Neuronal stem cell (in vitro differentiated cells): ENCODE measurements at regions not wholly inside any gene's neighbourhood (a gene's known extent, or its start where the extent isn't known, plus 50 kb on each side); places are given as distances from the start of the nearest gene placed in this dataset.

Experiments
- DNase-seq: peaks from one replicate; pipeline ENCODE4 v3.0.0-alpha.2; 2013; ENCODE audit warnings: low spot score
- H2AFZ ChIP-seq: one replicate; pipeline ENCODE4 v1.6.1; 2013; ENCODE audit warnings: mild to moderate bottlenecking, low read length, inconsistent platforms
- H2AK5ac ChIP-seq: 2 replicates; pipeline ENCODE4 v1.6.1; 2013; ENCODE audit warnings: low read depth, mild to moderate bottlenecking, inconsistent platforms, low read length, moderate library complexity, mixed read lengths
- H2BK120ac ChIP-seq: 2 replicates; pipeline ENCODE4 v1.6.1; 2013; ENCODE audit warnings: low read depth, mild to moderate bottlenecking, inconsistent platforms, low read length, moderate library complexity, mixed read lengths
- H2BK12ac ChIP-seq: one replicate; pipeline ENCODE4 v1.6.1; 2013; ENCODE audit warnings: low read length, inconsistent platforms
- H2BK15ac ChIP-seq: 2 replicates; pipeline ENCODE4 v1.6.1; 2013; ENCODE audit warnings: mild to moderate bottlenecking, low read length, inconsistent platforms, mixed read lengths
- H2BK5ac ChIP-seq: one replicate; pipeline ENCODE4 v1.6.1; 2013; ENCODE audit warnings: inconsistent platforms, mild to moderate bottlenecking, low read length, moderate library complexity
- H3K14ac ChIP-seq: one replicate; pipeline ENCODE4 v1.6.1; 2013; ENCODE audit warnings: low read length, inconsistent platforms
- H3K18ac ChIP-seq: 2 replicates; pipeline ENCODE4 v1.6.1; 2013; ENCODE audit warnings: low read length, inconsistent platforms
- H3K23ac ChIP-seq: 2 replicates; pipeline ENCODE4 v1.6.1; 2013; ENCODE audit warnings: low read depth, mild to moderate bottlenecking, mixed read lengths, low read length, inconsistent platforms; ENCODE audit not compliant: poor library complexity
- H3K27ac ChIP-seq: replicated peaks from 3 replicates; pipeline ENCODE4 v1.5.1; 2013; ENCODE audit warnings: low read length, inconsistent platforms
- H3K27me3 ChIP-seq, 3 experiments: 2 replicates each; pipeline ENCODE4 v1.6.1; 2013; ENCODE audit warnings: low read length in 3 of 3, mild to moderate bottlenecking in 2 of 3, inconsistent platforms in 1 of 3, low read depth in 1 of 3, mixed read lengths in 1 of 3, moderate library complexity in 1 of 3; ENCODE audit not compliant: control insufficient read depth in 3 of 3, insufficient read depth in 3 of 3
- H3K36me3 ChIP-seq, 2 donors: replicated peaks in 1 of 2; 2 replicates each; pipeline ENCODE4 v1.6.1; 2013; ENCODE audit warnings: low read length in 2 of 2; ENCODE audit not compliant: control insufficient read depth in 2 of 2, insufficient read depth in 2 of 2
- H3K4ac ChIP-seq: 2 replicates; pipeline ENCODE4 v1.6.1; 2013; ENCODE audit warnings: inconsistent platforms, mild to moderate bottlenecking, low read length, moderate library complexity
- H3K4me1 ChIP-seq, 2 donors: 1 replicate in 1 of 2; 2 replicates in 1 of 2; pipeline ENCODE4 v1.6.1; 2013; ENCODE audit warnings: low read length in 2 of 2, low read depth in 1 of 2; ENCODE audit not compliant: control insufficient read depth in 2 of 2, insufficient read depth in 1 of 2
- H3K4me2 ChIP-seq: one replicate; pipeline ENCODE4 v1.6.1; 2013; ENCODE audit warnings: mild to moderate bottlenecking, low read length, inconsistent platforms; ENCODE audit not compliant: insufficient read depth, poor library complexity, severe bottlenecking
- H3K4me3 ChIP-seq, 2 donors: 2 replicates each; pipeline ENCODE4 v1.5.1; 2013; ENCODE audit warnings: low read length in 2 of 2, mild to moderate bottlenecking in 2 of 2, inconsistent platforms in 1 of 2, moderate library complexity in 1 of 2
- H3K79me1 ChIP-seq: one replicate; pipeline ENCODE4 v1.6.1; 2013; ENCODE audit warnings: low read depth, mild to moderate bottlenecking, inconsistent platforms, low read length, moderate library complexity
- H3K9ac ChIP-seq: one replicate; pipeline ENCODE4 v1.6.1; 2013; ENCODE audit warnings: mild to moderate bottlenecking, low read depth, low read length, inconsistent platforms; ENCODE audit not compliant: poor library complexity
- H3K9me3 ChIP-seq, 2 donors: replicated peaks in 1 of 2; 2 replicates each; pipeline versions ENCODE3 to v1.6.1; 2013; ENCODE audit warnings: low read length in 2 of 2, mild to moderate bottlenecking in 2 of 2, inconsistent platforms in 1 of 2, low read depth in 1 of 2, mixed read lengths in 1 of 2, moderate library complexity in 1 of 2; ENCODE audit not compliant: control insufficient read depth in 2 of 2, insufficient read depth in 1 of 2
- H4K8ac ChIP-seq: one replicate; pipeline ENCODE4 v1.6.1; 2013; ENCODE audit warnings: low read depth, mild to moderate bottlenecking, inconsistent platforms, low read length, moderate library complexity
- H4K91ac ChIP-seq: one replicate; pipeline ENCODE4 v1.6.1; 2013; ENCODE audit warnings: low read length, low read depth, mild to moderate bottlenecking, inconsistent platforms; ENCODE audit not compliant: poor library complexity
- WGBS, 2 donors: extraction: QIAGEN DNeasy Blood & Tissue Kit; methylation state at CpG; one replicate each; pipeline ENCODE4 v1.1.7; 2013; ENCODE audit warnings: missing lambda C conversion rate in 2 of 2, mixed read lengths in 1 of 2; ENCODE audit not compliant: insufficient read length in 2 of 2, insufficient replicate concordance in 1 of 2; ENCODE audit errors: extremely low coverage in 2 of 2; 5-methylcytosine and 5-hydroxymethylcytosine counted together

GRCh38 chr3:177483182-177483967, 286.1 kb upstream of the TBL1XR1 start:
- no peak overlapping the region for H2BK120ac ChIP-seq
- H2AK5ac ChIP-seq = no peak overlapping the region
- no peak overlapping the region for H3K4ac ChIP-seq
- no peak overlapping the region for H3K4me3 ChIP-seq
- no peak overlapping the region for H3K27ac ChIP-seq
- no peak overlapping the region for H2BK5ac ChIP-seq
- no peak overlapping the region for H4K91ac ChIP-seq
- H3K14ac ChIP-seq = no peak overlapping the region
- H3K4me2 ChIP-seq = no peak overlapping the region
- no peaks in the 10 kb centered on the region for H3K36me3 ChIP-seq
- H2BK12ac ChIP-seq = no peak overlapping the region
- H3K79me1 ChIP-seq = no peaks in the 10 kb centered on the region
- H2BK15ac ChIP-seq = no peak overlapping the region
- no peak for DNase-seq
- no CpG with 5 or more reads among the region's 4 CpGs for WGBS, 2 donors
- no peak overlapping the region for H3K23ac ChIP-seq
- H3K9me3 ChIP-seq = peaks cover 0 to 24% of the 10 kb centered on the region in 2 donors
- no peak overlapping the region for H3K18ac ChIP-seq
- no peak overlapping the region for H3K9ac ChIP-seq
- no peaks in the 10 kb centered on the region for H3K27me3 ChIP-seq
- peak overlapping the region; percentile 17 for H2AFZ ChIP-seq
- H3K4me1 ChIP-seq = peaks cover 4 to 9% of the 10 kb centered on the region in 2 donors
- H4K8ac ChIP-seq = no peak overlapping the region

- no peak overlapping the region for H3K9ac ChIP-seq
- H2AK5ac ChIP-seq = no peak overlapping the region
- no peak overlapping the region for H3K18ac ChIP-seq
- H2BK120ac ChIP-seq = no peak overlapping the region
- H2AFZ ChIP-seq = no peak overlapping the region
- no peak for DNase-seq
- H3K4ac ChIP-seq = no peak overlapping the region
- no peak overlapping the region for H3K27ac ChIP-seq
- no peak overlapping the region for H2BK5ac ChIP-seq
- no peak overlapping the region for H3K14ac ChIP-seq
- H3K4me3 ChIP-seq = no peak overlapping the region
- no peaks in the 10 kb centered on the region for H3K27me3 ChIP-seq
- H3K4me2 ChIP-seq = no peak overlapping the region
- peaks cover 4 to 9% of the 10 kb centered on the region in 2 donors for H3K4me1 ChIP-seq
- H4K91ac ChIP-seq = no peak overlapping the region
- H3K23ac ChIP-seq = no peak overlapping the region
- H2BK12ac ChIP-seq = no peak overlapping the region
- WGBS, 2 donors = no CpG with 5 or more reads among the region's 3 CpGs
- H3K9me3 ChIP-seq = peaks cover 0 to 29% of the 10 kb centered on the region in 2 donors
- no peak overlapping the region for H2BK15ac ChIP-seq
- H3K79me1 ChIP-seq = no peaks in the 10 kb centered on the region
- no peaks in the 10 kb centered on the region for H3K36me3 ChIP-seq
- H4K8ac ChIP-seq = no peak overlapping the region
These were observed 286.9 kb upstream of the TBL1XR1 start for GRCh38 chr3:177484206-177484605.

DNA sequence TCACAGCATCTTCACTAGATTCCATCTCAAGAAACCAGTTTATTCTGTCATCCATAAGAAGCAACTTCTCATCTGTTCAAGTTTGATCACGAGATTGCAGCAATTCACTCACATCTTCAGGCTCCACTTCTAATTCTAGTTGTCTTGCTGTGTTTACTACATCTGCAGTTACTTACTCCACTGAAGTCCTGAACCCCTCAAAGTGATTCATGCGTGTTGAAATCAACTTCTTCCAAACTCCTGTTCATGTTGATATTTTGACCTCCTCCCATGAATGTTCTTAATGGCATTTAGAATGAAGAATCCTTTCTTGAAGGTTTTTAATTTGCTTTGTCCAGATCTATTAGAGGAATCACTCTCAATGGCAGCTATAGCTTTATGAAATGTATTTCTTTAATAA, 287.6 kb upstream of the TBL1XR1 start:
- H3K9me3 ChIP-seq = peaks cover 0 to 29% of the 10 kb centered on the region in 2 donors
- no peak overlapping the region for H4K91ac ChIP-seq
- no peak overlapping the region for H4K8ac ChIP-seq
- no peak overlapping the region for H2BK5ac ChIP-seq
- H3K18ac ChIP-seq = no peak overlapping the region
- H3K4ac ChIP-seq = no peak overlapping the region
- H2AFZ ChIP-seq = no peak overlapping the region
- H3K27me3 ChIP-seq = no peaks in the 10 kb centered on the region
- peaks cover 4 to 9% of the 10 kb centered on the region in 2 donors for H3K4me1 ChIP-seq
- H3K9ac ChIP-seq = no peak overlapping the region
- H2BK12ac ChIP-seq = no peak overlapping the region
- H3K4me3 ChIP-seq = no peak overlapping the region
- no peak overlapping the region for H2BK15ac ChIP-seq
- WGBS, 2 donors = no CpG with 5 or more reads among the region's 2 CpGs
- no peak overlapping the region for H3K27ac ChIP-seq
- H2AK5ac ChIP-seq = no peak overlapping the region
- H3K23ac ChIP-seq = no peak overlapping the region
- no peaks in the 10 kb centered on the region for H3K36me3 ChIP-seq
- no peak overlapping the region for H3K14ac ChIP-seq
- H3K79me1 ChIP-seq = no peaks in the 10 kb centered on the region
- DNase-seq = no peak
- no peak overlapping the region for H3K4me2 ChIP-seq
- no peak overlapping the region for H2BK120ac ChIP-seq

DNA sequence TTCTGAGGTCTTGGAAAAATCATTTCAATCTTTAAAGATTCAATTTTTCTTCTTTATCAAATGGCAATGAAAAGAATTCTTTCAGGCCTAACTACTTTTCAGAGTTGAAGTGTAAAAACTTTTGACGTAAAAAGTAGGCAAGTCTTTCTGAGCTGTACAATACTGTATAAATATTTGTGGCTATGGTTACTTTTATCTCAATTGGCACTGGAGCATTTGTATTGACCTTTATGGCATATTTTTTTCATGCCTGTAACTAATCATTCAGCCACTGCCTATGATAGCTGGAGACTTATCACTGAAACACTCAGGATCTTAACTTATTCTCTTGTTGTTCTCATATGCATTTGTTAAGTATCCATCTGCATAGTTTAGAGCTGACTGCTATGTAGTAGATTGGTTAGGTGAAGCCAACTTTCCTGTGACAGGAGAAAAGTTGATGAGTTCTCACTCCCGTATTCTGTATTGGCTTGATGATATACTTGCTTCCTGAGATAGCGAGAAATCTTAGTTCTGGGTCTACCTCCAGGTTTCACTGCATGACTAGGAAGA, 290.4 kb upstream of the TBL1XR1 start:
- no peak overlapping the region for H3K9ac ChIP-seq
- peaks cover 0 to 31% of the 10 kb centered on the region in 2 donors for H3K9me3 ChIP-seq
- H2AK5ac ChIP-seq = no peak overlapping the region
- no peaks in the 10 kb centered on the region for H3K27me3 ChIP-seq
- no peak overlapping the region for H4K91ac ChIP-seq
- H4K8ac ChIP-seq = no peak overlapping the region
- H3K14ac ChIP-seq = no peak overlapping the region
- H3K79me1 ChIP-seq = no peaks in the 10 kb centered on the region
- no peak overlapping the region for H2AFZ ChIP-seq
- DNase-seq = no peak
- H3K4me2 ChIP-seq = no peak overlapping the region
- peaks cover 10 to 13% of the 10 kb centered on the region in 2 donors for H3K4me1 ChIP-seq
- no peak overlapping the region for H2BK15ac ChIP-seq
- no CpG with 5 or more reads among the region's 3 CpGs for WGBS, 2 donors
- no peak overlapping the region for H3K23ac ChIP-seq
- H2BK5ac ChIP-seq = no peak overlapping the region
- no peaks in the 10 kb centered on the region for H3K36me3 ChIP-seq
- no peak overlapping the region for H2BK12ac ChIP-seq
- no peak overlapping the region for H2BK120ac ChIP-seq
- no peak overlapping the region for H3K4ac ChIP-seq
- no peak overlapping the region for H3K27ac ChIP-seq
- no peak overlapping the region for H3K4me3 ChIP-seq
- H3K18ac ChIP-seq = no peak overlapping the region
